Liver (tissue), 8 donors: ENCODE measurements at regions not wholly inside any gene's neighbourhood (a gene's known extent, or its start where the extent isn't known, plus 50 kb on each side); places are given as distances from the start of the nearest gene placed in this dataset.

ENCODE experiments used
- DNase-seq: peaks from one replicate; pipeline ENCODE4 v3.0.0-alpha.2; 2017; ENCODE audit warnings: low spot score
- H3K27ac ChIP-seq, 2 donors: one replicate each; pipeline ENCODE4 v1.7.0; 2013; ENCODE audit warnings: inconsistent platforms in 2 of 2, low read length in 2 of 2, control low read depth in 1 of 2, low read depth in 1 of 2, mild to moderate bottlenecking in 1 of 2
- H3K27me3 ChIP-seq, 4 donors: one replicate each; pipeline versions ENCODE4 v1.6.1 to v1.7.0; 2013; ENCODE audit warnings: low read length in 3 of 4, inconsistent platforms in 1 of 4, mild to moderate bottlenecking in 1 of 4, moderate library complexity in 1 of 4; ENCODE audit not compliant: control insufficient read depth in 4 of 4, insufficient read depth in 4 of 4
- H3K36me3 ChIP-seq, 4 donors: one replicate each; pipeline versions ENCODE4 v1.6.1 to v1.7.0; 2013; ENCODE audit warnings: low read length in 3 of 4, mild to moderate bottlenecking in 3 of 4, low read depth in 1 of 4, moderate library complexity in 1 of 4; ENCODE audit not compliant: control insufficient read depth in 4 of 4, insufficient read depth in 3 of 4
- H3K4me1 ChIP-seq, 4 donors: one replicate each; pipeline versions ENCODE4 v1.6.1 to v1.7.0; 2013; ENCODE audit warnings: low read length in 3 of 4, mild to moderate bottlenecking in 3 of 4, moderate library complexity in 1 of 4; ENCODE audit not compliant: control insufficient read depth in 4 of 4, insufficient read depth in 4 of 4
- H3K4me3 ChIP-seq, 3 donors: one replicate each; pipeline versions ENCODE4 v1.6.1 to v1.7.0; 2013; ENCODE audit warnings: low read length in 3 of 3, control low read depth in 1 of 3, low read depth in 1 of 3, mild to moderate bottlenecking in 1 of 3
- H3K9ac ChIP-seq, 2 donors: one replicate each; pipeline ENCODE4 v1.7.0; 2013; ENCODE audit warnings: low read length in 2 of 2, mild to moderate bottlenecking in 2 of 2, moderate library complexity in 2 of 2, control low read depth in 1 of 2, low read depth in 1 of 2
- H3K9me3 ChIP-seq, 4 donors: one replicate each; pipeline versions ENCODE4 v1.6.1 to v1.7.0; 2013; ENCODE audit warnings: low read length in 3 of 4; ENCODE audit not compliant: control insufficient read depth in 4 of 4
- ATF3 ChIP-seq: IDR thresholded peaks from 2 replicates; pipeline ENCODE4 v1.6.1; 2016; ENCODE audit warnings: antibody characterized with exemption
- EGR1 ChIP-seq, 2 donors: IDR thresholded peaks; 2 replicates each; pipeline ENCODE4 v1.6.1; 2016 to 2018; ENCODE audit warnings: antibody characterized with exemption in 2 of 2, low read depth in 2 of 2
- FOXA1 ChIP-seq: IDR thresholded peaks from 2 replicates; pipeline ENCODE4 v1.6.1; 2016; ENCODE audit warnings: antibody characterized with exemption
- FOXA2 ChIP-seq: IDR thresholded peaks from 2 replicates; pipeline ENCODE4 v1.6.1; 2016; ENCODE audit warnings: antibody characterized with exemption
- HNF4A ChIP-seq, 2 donors: conservative IDR thresholded peaks; 2 replicates each; pipeline ENCODE4 v1.6.1; 2016; ENCODE audit warnings: antibody characterized with exemption in 2 of 2, mild to moderate bottlenecking in 2 of 2
- HNF4G ChIP-seq: IDR thresholded peaks from 2 replicates; pipeline ENCODE4 v1.6.1; 2016; ENCODE audit warnings: antibody characterized with exemption
- JUND ChIP-seq, 2 donors: IDR thresholded peaks; 2 replicates each; pipeline ENCODE4 v1.6.1; 2016; ENCODE audit warnings: antibody characterized with exemption in 2 of 2
- MAX ChIP-seq: IDR thresholded peaks from 2 replicates; pipeline ENCODE4 v1.6.1; 2016; ENCODE audit warnings: antibody characterized with exemption
- NR2F2 ChIP-seq: IDR thresholded peaks from 2 replicates; pipeline ENCODE4 v1.6.1; 2016; ENCODE audit warnings: antibody characterized with exemption
- RAD21 ChIP-seq, 2 donors: IDR thresholded peaks; 2 replicates each; pipeline ENCODE4 v1.6.1; 2016; ENCODE audit warnings: antibody characterized with exemption in 2 of 2, mild to moderate bottlenecking in 2 of 2
- RXRA ChIP-seq, 2 donors: IDR thresholded peaks; 2 replicates each; pipeline ENCODE4 v1.6.1; 2017 to 2018; ENCODE audit warnings: antibody characterized with exemption in 2 of 2, mild to moderate bottlenecking in 1 of 2
- SP1 ChIP-seq: IDR thresholded peaks from 2 replicates; pipeline ENCODE4 v1.6.1; 2018; ENCODE audit warnings: antibody characterized with exemption, mild to moderate bottlenecking
- TAF1 ChIP-seq: conservative IDR thresholded peaks from 2 replicates; pipeline ENCODE4 v1.6.1; 2016; ENCODE audit warnings: antibody characterized with exemption, mild to moderate bottlenecking
- YY1 ChIP-seq: IDR thresholded peaks from 2 replicates; pipeline ENCODE4 v1.6.1; 2016; ENCODE audit warnings: antibody characterized with exemption, mild to moderate bottlenecking
- ZBTB33 ChIP-seq: IDR thresholded peaks from 2 replicates; pipeline ENCODE4 v1.6.1; 2016; ENCODE audit warnings: antibody characterized with exemption
- WGBS: extraction: QIAGEN DNeasy Blood & Tissue Kit; methylation state at CpG from one replicate; pipeline ENCODE4 v1.1.7; 2013; 5-methylcytosine and 5-hydroxymethylcytosine counted together
- TF ChIP-seq, protein P1 (sequence below): IDR thresholded peaks from 2 replicates; pipeline ENCODE4 v1.6.1; 2016; ENCODE audit warnings: antibody characterized with exemption, mild to moderate bottlenecking
- TF ChIP-seq, protein P2 (sequence below): fragments of 150-350 bp; IDR thresholded peaks from 2 replicates; pipeline ENCODE4 v1.5.1; 2017; ENCODE audit warnings: improper control_type of control experiment, low read depth, low read length; ENCODE audit not compliant: missing input control
- donor health status: healthy.
- donor health status: healthy.
- donor health status: healthy.
- donor health status: healthy.
- donor health status: healthy.

GRCh38 chr4:80144676-80145470 lies 52.4 kb upstream of the PRDM8 start:
- no peak overlapping the region for H3K4me3 ChIP-seq
- H3K9ac ChIP-seq, result no peak overlapping the region
- no peak for TF ChIP-seq RAD21 (IDR thresholded peaks at IDR 0.05)
- TF ChIP-seq, protein P1, sequence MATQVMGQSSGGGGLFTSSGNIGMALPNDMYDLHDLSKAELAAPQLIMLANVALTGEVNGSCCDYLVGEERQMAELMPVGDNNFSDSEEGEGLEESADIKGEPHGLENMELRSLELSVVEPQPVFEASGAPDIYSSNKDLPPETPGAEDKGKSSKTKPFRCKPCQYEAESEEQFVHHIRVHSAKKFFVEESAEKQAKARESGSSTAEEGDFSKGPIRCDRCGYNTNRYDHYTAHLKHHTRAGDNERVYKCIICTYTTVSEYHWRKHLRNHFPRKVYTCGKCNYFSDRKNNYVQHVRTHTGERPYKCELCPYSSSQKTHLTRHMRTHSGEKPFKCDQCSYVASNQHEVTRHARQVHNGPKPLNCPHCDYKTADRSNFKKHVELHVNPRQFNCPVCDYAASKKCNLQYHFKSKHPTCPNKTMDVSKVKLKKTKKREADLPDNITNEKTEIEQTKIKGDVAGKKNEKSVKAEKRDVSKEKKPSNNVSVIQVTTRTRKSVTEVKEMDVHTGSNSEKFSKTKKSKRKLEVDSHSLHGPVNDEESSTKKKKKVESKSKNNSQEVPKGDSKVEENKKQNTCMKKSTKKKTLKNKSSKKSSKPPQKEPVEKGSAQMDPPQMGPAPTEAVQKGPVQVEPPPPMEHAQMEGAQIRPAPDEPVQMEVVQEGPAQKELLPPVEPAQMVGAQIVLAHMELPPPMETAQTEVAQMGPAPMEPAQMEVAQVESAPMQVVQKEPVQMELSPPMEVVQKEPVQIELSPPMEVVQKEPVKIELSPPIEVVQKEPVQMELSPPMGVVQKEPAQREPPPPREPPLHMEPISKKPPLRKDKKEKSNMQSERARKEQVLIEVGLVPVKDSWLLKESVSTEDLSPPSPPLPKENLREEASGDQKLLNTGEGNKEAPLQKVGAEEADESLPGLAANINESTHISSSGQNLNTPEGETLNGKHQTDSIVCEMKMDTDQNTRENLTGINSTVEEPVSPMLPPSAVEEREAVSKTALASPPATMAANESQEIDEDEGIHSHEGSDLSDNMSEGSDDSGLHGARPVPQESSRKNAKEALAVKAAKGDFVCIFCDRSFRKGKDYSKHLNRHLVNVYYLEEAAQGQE, result no peak
- TF ChIP-seq, protein P2, sequence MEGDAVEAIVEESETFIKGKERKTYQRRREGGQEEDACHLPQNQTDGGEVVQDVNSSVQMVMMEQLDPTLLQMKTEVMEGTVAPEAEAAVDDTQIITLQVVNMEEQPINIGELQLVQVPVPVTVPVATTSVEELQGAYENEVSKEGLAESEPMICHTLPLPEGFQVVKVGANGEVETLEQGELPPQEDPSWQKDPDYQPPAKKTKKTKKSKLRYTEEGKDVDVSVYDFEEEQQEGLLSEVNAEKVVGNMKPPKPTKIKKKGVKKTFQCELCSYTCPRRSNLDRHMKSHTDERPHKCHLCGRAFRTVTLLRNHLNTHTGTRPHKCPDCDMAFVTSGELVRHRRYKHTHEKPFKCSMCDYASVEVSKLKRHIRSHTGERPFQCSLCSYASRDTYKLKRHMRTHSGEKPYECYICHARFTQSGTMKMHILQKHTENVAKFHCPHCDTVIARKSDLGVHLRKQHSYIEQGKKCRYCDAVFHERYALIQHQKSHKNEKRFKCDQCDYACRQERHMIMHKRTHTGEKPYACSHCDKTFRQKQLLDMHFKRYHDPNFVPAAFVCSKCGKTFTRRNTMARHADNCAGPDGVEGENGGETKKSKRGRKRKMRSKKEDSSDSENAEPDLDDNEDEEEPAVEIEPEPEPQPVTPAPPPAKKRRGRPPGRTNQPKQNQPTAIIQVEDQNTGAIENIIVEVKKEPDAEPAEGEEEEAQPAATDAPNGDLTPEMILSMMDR, result no peak
- no peak for TF ChIP-seq HNF4A (conservative IDR thresholded peaks at IDR 0.05)
- TF ChIP-seq ZBTB33, result no peak
- TF ChIP-seq NR2F2, result no peak
- no peak for TF ChIP-seq RXRA (IDR thresholded peaks at IDR 0.05)
- no peak for TF ChIP-seq MAX
- no peak for TF ChIP-seq EGR1 (IDR thresholded peaks at IDR 0.05; ENCODE audit: low read depth in 2 of 2)
- TF ChIP-seq ATF3, result no peak
- H3K27ac ChIP-seq, result no peak overlapping the region
- DNase-seq, result no peak
- H3K27me3 ChIP-seq, result no peaks in the 10 kb centered on the region
- no peaks in the 10 kb centered on the region for H3K36me3 ChIP-seq
- H3K4me1 ChIP-seq, result no peaks in the 10 kb centered on the region
- H3K9me3 ChIP-seq, result no peaks in the 10 kb centered on the region

DNA sequence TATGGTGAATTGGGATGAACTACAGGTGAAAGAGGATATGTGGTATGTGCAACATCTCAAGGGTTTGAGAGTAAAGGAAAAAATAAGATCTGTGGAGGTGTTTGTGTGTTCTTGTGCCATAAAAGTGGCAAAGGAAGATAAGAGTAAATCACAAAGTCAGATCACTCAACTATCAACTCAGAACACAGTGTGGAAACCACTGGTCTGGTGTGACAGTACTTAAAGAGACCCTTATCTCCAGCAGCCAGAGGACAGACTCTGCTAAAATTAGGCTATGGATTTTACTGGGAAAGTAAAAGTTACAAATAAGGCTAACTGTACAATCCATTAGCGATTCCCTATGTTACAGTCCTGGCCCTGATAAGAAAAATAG lies 54.0 kb upstream of the PRDM8 start:
- Histone ChIP-seq H3K27ac (no peak overlapping the region), H3K4me3 (no peak overlapping the region), H3K27me3 (no peaks in the 10 kb centered on the region), H3K4me1 (no peaks in the 10 kb centered on the region), H3K36me3 (no peaks in the 10 kb centered on the region), H3K9me3 (no peaks in the 10 kb centered on the region), H3K9ac (no peak overlapping the region)
- WGBS, result 79% methylated on average over 1 of the region's 1 CpG
- DNase-seq, result no peak
- TF ChIP-seq MAX, result no peak
- no peak for TF ChIP-seq SP1
- no peak for TF ChIP-seq ZBTB33
- no peak for TF ChIP-seq ATF3
- TF ChIP-seq FOXA1, result no peak
- TF ChIP-seq RAD21 (IDR thresholded peaks at IDR 0.05), result no peak
- no peak for TF ChIP-seq JUND (IDR thresholded peaks at IDR 0.05)
- TF ChIP-seq HNF4A (conservative IDR thresholded peaks at IDR 0.05), result no peak
- no peak for TF ChIP-seq RXRA (IDR thresholded peaks at IDR 0.05)
- TF ChIP-seq, protein P1, result no peak
- no peak for TF ChIP-seq HNF4G
- no peak for TF ChIP-seq TAF1
- no peak for TF ChIP-seq YY1
- TF ChIP-seq FOXA2, result no peak
